GM21619 (cell line): ENCODE measurements at regions not wholly inside any gene's neighbourhood (a gene's known extent, or its start where the extent isn't known, plus 50 kb on each side); places are given as distances from the start of the nearest gene placed in this dataset.
"Not testable (repeated sequence)": the region's sequence is repeated elsewhere in the genome, so short reads cannot be mapped to it uniquely, and the experiment has no call there.

ENCODE experiments used
- ATAC-seq: cut with Tn5 transposase; IDR thresholded peaks from one replicate; pipeline ENCODE4 v1.9.1; 2021; ENCODE audit not compliant: unreplicated experiment

DNA sequence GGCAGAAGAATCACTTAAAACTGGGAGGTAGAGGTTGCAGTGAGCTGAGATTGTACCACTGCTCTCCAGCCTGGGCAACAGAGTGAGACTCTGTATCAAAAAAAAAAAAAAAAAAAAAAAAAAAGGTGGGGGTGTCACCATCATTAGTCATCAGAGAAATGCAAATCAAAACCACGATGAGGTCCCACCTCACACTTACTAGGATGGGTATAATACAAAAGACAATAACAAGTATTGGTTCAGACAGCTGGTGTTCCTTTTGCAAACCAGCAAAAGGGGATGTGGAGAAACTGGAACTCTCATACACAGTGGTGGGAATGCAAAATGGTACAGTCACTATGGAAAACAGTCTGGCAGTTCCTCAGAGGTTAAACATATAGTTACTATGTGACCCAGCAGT, 78.7 kb upstream of the TSC22D2 start:
- ATAC-seq, result no peak

- ATAC-seq, result no peak
Measured at GRCh38 chr3:150328654-150329040, 79.5 kb upstream of the TSC22D2 start.

GRCh38 chr3:150327678-150328653, 80.1 kb upstream of the TSC22D2 start:
- no peak for ATAC-seq

- ATAC-seq, result no peak
Measured at GRCh38 chr3:150324788-150325187, 83.3 kb upstream of the TSC22D2 start.

GRCh38 chr3:150324245-150324644, 83.9 kb upstream of the TSC22D2 start:
- ATAC-seq, result no peak

- no peak for ATAC-seq
Measured at GRCh38 chr3:150323770-150324169, 84.3 kb upstream of the TSC22D2 start.

- not testable (repeated sequence) for ATAC-seq
Measured at GRCh38 chr3:150323091-150323490, 85.0 kb upstream of the TSC22D2 start.

DNA sequence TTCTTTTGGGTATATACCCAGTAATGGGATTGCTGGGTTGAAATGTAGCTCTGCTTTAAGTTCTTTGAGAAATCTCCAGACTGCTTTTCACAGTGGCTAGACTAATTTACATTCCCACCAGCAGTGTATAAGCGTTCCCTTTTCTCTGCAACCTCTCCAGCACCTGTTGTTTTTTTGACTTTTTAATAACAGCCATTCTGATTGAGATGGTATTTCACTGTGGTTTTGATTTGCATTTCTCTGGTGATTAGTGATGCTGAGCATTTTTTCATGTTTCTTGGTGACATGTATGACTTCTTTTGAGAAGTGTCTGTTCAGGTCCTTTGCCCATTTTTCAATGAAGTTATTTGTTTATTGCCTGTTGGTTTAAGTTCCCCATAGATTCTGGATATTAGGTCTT, 87.1 kb upstream of the TSC22D2 start:
- not testable (repeated sequence) for ATAC-seq

DNA sequence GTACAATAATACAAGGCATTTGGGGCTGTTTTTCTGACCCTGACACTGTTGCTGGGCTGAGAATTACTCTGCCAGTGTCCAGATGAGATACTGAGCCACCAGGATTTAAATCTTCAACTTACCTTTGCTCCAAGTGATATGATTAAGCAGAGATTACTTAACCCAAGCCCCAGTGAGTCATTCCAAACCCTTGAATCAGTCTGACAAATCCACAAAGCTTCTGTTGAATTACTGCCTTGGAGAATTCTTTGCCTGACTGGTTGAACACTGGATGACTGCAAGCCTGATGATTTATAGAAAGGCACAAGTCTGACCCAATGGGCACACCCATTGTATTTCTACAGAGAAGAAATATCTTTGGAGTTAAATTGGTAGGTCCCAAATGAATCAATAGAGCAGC, 88.2 kb upstream of the TSC22D2 start:
- ATAC-seq, result no peak

DNA sequence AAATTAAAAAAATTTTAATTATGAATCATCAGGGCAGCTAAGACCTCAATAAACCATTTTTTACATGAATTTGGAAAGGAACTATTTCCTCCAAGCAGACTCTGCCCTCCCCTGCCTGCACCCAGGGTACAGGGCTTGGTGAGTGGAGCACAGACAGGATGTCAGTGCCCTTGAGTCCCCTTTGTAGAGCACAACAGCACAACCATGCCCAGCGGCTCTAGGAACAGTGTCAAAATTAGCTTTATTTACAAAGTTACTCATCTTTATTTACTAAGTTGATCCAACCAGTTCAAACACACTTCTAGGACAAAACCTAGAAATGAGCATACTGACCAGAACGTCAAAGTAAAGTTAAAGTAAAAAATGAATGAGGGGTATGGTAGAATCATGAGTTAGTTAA, 90.6 kb upstream of the TSC22D2 start:
- ATAC-seq, result no peak

GRCh38 chr3:150315721-150316120, 92.4 kb upstream of the TSC22D2 start:
- ATAC-seq, result no peak

GRCh38 chr3:150314248-150315004, 93.7 kb upstream of the TSC22D2 start:
- no peak for ATAC-seq

- ATAC-seq, result no peak
Measured at GRCh38 chr3:150312018-150312657, 96.0 kb upstream of the TSC22D2 start.

- ATAC-seq, result no peak
Measured at GRCh38 chr3:150311156-150311555, 96.9 kb upstream of the TSC22D2 start.

DNA sequence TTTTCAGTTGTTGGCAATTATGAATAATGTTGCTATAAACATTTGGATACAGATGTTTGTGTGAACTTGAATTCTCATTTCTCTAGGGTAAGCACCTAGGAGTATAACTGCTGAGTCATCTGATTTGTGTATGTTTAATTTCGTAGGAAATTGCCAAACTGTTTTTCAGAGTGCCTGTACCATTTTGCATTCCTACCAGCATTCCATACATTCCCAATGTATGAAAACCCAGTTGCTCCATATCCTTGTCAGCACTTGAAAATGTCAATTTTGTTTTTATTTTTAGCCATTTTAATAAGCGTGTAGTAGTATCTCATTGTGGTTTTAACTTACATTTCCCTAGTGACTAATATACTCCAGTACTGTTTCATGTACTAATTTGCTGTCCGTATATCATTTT, 98.5 kb upstream of the TSC22D2 start:
- no peak for ATAC-seq

DNA sequence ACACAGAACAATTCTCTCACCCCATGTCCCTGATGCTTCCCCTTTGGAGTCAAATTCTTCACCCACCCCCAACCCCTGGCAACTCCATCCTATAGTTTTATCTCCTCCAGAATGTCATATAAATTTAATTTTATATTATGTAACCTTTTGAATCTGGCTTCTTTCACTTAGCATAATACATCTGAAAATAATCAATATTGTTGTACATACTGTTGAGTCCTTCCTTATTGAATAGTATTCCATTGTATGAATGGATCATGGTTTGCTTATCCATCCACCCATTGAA, 98.9 kb upstream of the TSC22D2 start:
- ATAC-seq, result no peak

GRCh38 chr3:150308481-150309256, 99.4 kb upstream of the TSC22D2 start:
- no peak for ATAC-seq

GRCh38 chr3:150308037-150308319, 100.1 kb upstream of the TSC22D2 start:
- no peak for ATAC-seq

DNA sequence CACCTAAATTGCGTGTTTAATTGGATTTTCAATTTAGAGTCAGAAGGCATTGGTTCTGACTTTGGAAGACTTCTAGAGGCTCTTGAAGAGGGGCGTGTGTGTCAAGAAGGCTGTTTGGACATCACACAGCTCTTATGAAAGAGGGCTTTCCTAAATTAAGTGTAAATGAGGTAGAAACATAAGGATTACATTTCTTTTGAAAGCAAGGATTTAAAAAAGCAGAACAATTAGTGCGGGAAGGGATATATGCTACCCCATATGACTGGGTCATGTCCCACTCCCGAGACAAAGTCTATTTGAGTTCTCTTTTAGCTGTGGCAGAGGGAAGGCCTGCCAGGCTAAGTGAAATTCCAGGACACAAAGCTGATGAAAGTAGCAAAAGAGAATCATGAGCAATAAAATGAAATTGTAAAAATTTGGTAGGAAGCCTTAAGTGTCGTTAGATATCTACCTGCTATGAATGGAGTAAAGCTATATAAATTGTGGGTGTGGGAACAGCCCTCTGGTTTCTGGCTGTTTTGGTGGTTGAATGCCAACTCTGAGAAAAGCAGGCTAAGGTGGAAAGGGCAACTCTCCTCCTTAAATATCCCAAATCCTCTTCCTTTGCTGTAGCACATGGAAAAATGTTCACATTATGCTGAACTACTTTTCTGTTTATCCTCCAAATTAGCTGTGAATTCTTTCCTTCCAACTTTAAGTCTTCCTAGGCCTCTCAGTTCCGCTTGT, 100.6 kb upstream of the TSC22D2 start:
- no peak for ATAC-seq

GRCh38 chr3:150306906-150307305, 101.2 kb upstream of the TSC22D2 start:
- no peak for ATAC-seq

DNA sequence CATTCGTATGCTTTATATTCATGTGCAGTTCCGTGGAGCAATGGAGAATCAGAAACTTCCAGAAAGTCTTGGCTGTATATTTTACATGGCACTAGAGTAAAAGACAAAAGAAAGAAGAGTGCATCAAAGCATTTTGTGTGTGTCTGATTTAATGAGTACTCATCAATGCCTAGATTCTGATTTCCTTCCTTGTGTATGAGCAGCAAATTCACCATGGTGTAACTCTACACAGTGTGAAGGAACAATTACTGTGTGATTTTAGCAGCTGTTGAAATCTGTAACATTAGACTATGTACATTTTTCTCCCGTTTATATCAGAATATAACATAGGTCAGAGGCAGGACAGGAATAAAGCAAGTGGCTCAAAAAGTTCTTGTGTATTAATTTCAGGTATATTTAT, 102.0 kb upstream of the TSC22D2 start:
- no peak for ATAC-seq
